Omental fat pad (tissue), 3 donors: ENCODE measurements at regions not wholly inside any gene's neighbourhood (a gene's known extent, or its start where the extent isn't known, plus 50 kb on each side); places are given as distances from the start of the nearest gene placed in this dataset.

Experiments
- ATAC-seq: fragments of 150-250 bp; one replicate; pipeline ENCODE4 v1.9.1; 2016; ENCODE audit warnings: mild to moderate bottlenecking, moderate library complexity; ENCODE audit not compliant: low FRiP score
- DNase-seq: peaks from one replicate; pipeline ENCODE4 v3.0.0-alpha.2; 2019; ENCODE audit warnings: low spot score
- CTCF ChIP-seq, 3 donors: fragments of 450-650 bp; IDR thresholded peaks; one replicate each; pipeline ENCODE4 v1.5.1; 2016 to 2017; ENCODE audit warnings: antibody characterized with exemption in 3 of 3, mild to moderate bottlenecking in 3 of 3, moderate library complexity in 2 of 3

GRCh38 chr3:187966636-187967406, 187.1 kb upstream of the LPP start:
- ATAC-seq (no peak), DNase-seq (no peak)
- TF ChIP-seq CTCF (IDR thresholded peaks at IDR 0.05) = no peak

- DNase-seq (no peak), ATAC-seq (peak; percentile 46)
- no peak for TF ChIP-seq CTCF (IDR thresholded peaks at IDR 0.05)
Measured at GRCh38 chr3:187967993-187968392, 186.0 kb upstream of the LPP start.

GRCh38 chr3:187968883-187969580, 184.9 kb upstream of the LPP start:
- TF ChIP-seq CTCF (IDR thresholded peaks at IDR 0.05) = no peak
- DNase-seq = no peak
- peak; percentile 77 for ATAC-seq

- DNase-seq (no peak), ATAC-seq (no peak)
- TF ChIP-seq CTCF (IDR thresholded peaks at IDR 0.05) = no peak
Measured at GRCh38 chr3:187969581-187969950, 184.4 kb upstream of the LPP start.

- no peak for ATAC-seq
- no peak for DNase-seq
- TF ChIP-seq CTCF (IDR thresholded peaks at IDR 0.05) = no peak
Measured at GRCh38 chr3:187970106-187970505, 183.9 kb upstream of the LPP start.

GRCh38 chr3:187971629-187972028, 182.3 kb upstream of the LPP start:
- DNase-seq = no peak
- no peak for ATAC-seq
- no peak for TF ChIP-seq CTCF (IDR thresholded peaks at IDR 0.05)

- no peak for TF ChIP-seq CTCF (IDR thresholded peaks at IDR 0.05)
- ATAC-seq (no peak), DNase-seq (no peak)
Measured at GRCh38 chr3:187972454-187972853, 181.5 kb upstream of the LPP start.
